Thoracic aorta (tissue), 2 donors: ENCODE measurements at regions not wholly inside any gene's neighbourhood (a gene's known extent, or its start where the extent isn't known, plus 50 kb on each side); places are given as distances from the start of the nearest gene placed in this dataset.
A peak's percentile ranks its signal among the peaks of the same experiment; 100 is the strongest.

Experiments used
- ATAC-seq: fragments of 150-250 bp; one replicate; pipeline ENCODE4 v1.8.0; 2017; ENCODE audit warnings: low read depth; ENCODE audit not compliant: insufficient number of reproducible peaks, low FRiP score
- DNase-seq: peaks from one replicate; pipeline ENCODE4 v3.0.0-alpha.2; 2020; ENCODE audit warnings: low spot score
- H3K27ac ChIP-seq, 2 donors: fragments of 200-600 bp; sonication (generic); 1 replicate in 1 of 2; 2 replicates in 1 of 2; pipeline ENCODE4 v1.5.1; 2016; ENCODE audit warnings: mild to moderate bottlenecking in 2 of 2, moderate library complexity in 2 of 2
- H3K27me3 ChIP-seq: fragments of 200-600 bp; sonication (generic); replicated peaks from 2 replicates; pipeline ENCODE4 v1.6.0; 2016; ENCODE audit warnings: mild to moderate bottlenecking; ENCODE audit not compliant: insufficient read depth
- H3K36me3 ChIP-seq: fragments of 200-600 bp; sonication (generic); one replicate; pipeline ENCODE4 v1.5.1; 2016
- H3K4me1 ChIP-seq, 2 donors: fragments of 200-600 bp; sonication (generic); 1 replicate in 1 of 2; 2 replicates in 1 of 2; pipeline versions ENCODE4 v1.5.1 to v1.6.0; 2016; ENCODE audit warnings: low read depth in 2 of 2, mild to moderate bottlenecking in 1 of 2; ENCODE audit not compliant: control insufficient read depth in 1 of 2
- H3K4me3 ChIP-seq: fragments of 200-600 bp; sonication (generic); 2 replicates; pipeline ENCODE4 v1.5.1; 2016; ENCODE audit warnings: mild to moderate bottlenecking
- H3K9me3 ChIP-seq: fragments of 200-600 bp; sonication (generic); 2 replicates; pipeline ENCODE4 v1.5.1; 2016
- TF ChIP-seq, protein P1 (sequence below): fragments of 200-600 bp; sonication (generic); IDR thresholded peaks from one replicate; pipeline ENCODE4 v1.5.1; 2019; ENCODE audit warnings: antibody characterized with exemption

DNA sequence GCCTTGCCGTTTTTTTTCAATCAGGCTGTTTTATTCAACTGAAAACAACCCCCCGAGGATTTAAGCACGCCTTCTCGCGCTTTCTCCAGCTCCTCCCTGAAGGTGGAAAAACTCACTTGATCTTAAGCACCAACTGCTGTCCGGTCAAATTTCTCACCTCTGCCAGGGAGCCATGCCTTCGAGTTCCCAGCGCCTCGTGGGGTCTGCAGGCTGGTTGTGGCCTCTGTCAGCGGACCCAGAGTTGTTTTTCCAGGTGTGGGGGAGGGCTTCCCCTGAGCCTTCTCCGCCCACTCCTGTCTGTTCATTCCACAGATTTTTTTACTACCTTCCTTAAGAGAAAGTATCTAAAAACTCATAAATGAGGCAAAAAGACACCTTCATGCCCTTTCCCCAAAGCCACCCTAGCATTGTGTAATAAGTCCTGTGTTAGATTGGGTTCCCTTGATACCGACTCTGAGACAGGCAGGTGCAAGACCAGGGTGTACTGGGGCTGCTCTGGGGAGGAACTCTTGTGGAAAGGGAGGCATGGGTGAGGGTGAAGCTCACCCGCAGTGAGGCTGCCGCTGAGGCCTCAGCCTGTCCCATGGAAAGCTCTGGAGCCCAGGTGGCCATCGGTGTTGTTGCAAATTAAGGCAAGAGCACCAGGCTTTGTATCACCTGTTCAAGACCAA lies 101.6 kb downstream of the AXIN2 start:
- H3K36me3 ChIP-seq = no peaks in the 10 kb centered on the region
- peak overlapping the region in 1 of 2 donors; percentile 7 for H3K27ac ChIP-seq
- no peak overlapping the region for H3K4me3 ChIP-seq
- no peaks in the 10 kb centered on the region for H3K9me3 ChIP-seq
- TF ChIP-seq, protein P1, sequence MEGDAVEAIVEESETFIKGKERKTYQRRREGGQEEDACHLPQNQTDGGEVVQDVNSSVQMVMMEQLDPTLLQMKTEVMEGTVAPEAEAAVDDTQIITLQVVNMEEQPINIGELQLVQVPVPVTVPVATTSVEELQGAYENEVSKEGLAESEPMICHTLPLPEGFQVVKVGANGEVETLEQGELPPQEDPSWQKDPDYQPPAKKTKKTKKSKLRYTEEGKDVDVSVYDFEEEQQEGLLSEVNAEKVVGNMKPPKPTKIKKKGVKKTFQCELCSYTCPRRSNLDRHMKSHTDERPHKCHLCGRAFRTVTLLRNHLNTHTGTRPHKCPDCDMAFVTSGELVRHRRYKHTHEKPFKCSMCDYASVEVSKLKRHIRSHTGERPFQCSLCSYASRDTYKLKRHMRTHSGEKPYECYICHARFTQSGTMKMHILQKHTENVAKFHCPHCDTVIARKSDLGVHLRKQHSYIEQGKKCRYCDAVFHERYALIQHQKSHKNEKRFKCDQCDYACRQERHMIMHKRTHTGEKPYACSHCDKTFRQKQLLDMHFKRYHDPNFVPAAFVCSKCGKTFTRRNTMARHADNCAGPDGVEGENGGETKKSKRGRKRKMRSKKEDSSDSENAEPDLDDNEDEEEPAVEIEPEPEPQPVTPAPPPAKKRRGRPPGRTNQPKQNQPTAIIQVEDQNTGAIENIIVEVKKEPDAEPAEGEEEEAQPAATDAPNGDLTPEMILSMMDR = no peak
- H3K4me1 ChIP-seq = peaks cover 42 to 56% of the 10 kb centered on the region in 2 donors
- ATAC-seq = no peak
- DNase-seq = no peak
- H3K27me3 ChIP-seq = no peaks in the 10 kb centered on the region

DNA sequence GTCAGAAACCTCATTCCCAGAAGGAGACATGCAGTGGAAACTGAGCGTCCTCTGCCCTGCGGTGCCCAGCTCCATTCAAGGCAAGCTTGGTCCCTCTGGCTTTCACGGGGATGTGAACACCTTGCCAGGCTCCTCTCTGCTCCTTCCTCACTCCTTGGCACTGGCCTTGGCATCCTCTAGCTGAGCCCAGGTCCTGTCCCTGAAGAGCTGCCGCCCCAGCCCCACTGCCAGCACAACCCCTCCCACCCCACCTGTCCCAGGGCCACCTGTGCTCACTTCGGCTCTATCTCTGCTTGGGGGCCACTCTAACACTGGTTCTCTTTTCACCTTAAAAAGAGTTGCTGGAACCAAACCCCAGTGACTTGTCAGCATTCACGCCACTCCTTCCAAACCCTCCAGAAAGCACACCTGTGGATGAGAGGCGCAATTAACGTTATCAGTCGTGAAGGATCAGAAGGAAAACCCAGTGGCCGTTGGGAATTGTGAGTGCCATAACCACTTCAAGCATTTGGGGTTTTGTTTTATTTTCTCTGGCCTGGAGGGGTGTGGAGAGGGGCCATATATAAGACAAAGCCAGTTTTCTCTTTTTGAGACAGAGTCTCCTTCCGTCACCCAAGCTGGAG lies 103.7 kb downstream of the AXIN2 start:
- Histone ChIP-seq H3K4me1 (peaks cover 33 to 43% of the 10 kb centered on the region in 2 donors), H3K4me3 (no peak overlapping the region), H3K9me3 (no peaks in the 10 kb centered on the region), H3K36me3 (no peaks in the 10 kb centered on the region), H3K27me3 (no peaks in the 10 kb centered on the region), H3K27ac (no peak overlapping the region)
- DNase-seq = no peak
- TF ChIP-seq, protein P1 = no peak
- no peak for ATAC-seq

DNA sequence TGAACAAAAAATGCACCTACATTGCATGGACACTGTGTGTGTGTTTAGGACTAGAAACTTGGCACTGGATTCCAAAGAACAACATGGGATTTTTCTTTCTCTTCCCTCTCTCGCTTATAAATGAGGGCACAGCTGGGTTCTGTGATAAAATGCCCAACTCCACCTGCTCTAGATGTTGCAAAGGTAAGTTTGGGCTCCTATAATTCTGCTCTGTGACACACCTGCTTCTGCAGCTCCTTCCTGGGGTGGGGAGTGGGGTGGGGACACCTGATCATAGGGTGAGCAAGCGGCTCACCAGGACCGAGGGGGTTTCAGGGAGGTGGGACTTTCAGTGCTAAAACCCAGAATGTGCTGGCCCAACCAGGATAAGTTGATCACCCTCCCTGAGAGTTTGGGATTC lies 104.3 kb downstream of the AXIN2 start:
- Histone ChIP-seq H3K27ac (no peak overlapping the region), H3K4me1 (peaks cover 27 to 38% of the 10 kb centered on the region in 2 donors), H3K9me3 (no peaks in the 10 kb centered on the region), H3K4me3 (no peak overlapping the region), H3K27me3 (no peaks in the 10 kb centered on the region), H3K36me3 (no peaks in the 10 kb centered on the region)
- no peak for DNase-seq
- TF ChIP-seq, protein P1 = no peak
- no peak for ATAC-seq

DNA sequence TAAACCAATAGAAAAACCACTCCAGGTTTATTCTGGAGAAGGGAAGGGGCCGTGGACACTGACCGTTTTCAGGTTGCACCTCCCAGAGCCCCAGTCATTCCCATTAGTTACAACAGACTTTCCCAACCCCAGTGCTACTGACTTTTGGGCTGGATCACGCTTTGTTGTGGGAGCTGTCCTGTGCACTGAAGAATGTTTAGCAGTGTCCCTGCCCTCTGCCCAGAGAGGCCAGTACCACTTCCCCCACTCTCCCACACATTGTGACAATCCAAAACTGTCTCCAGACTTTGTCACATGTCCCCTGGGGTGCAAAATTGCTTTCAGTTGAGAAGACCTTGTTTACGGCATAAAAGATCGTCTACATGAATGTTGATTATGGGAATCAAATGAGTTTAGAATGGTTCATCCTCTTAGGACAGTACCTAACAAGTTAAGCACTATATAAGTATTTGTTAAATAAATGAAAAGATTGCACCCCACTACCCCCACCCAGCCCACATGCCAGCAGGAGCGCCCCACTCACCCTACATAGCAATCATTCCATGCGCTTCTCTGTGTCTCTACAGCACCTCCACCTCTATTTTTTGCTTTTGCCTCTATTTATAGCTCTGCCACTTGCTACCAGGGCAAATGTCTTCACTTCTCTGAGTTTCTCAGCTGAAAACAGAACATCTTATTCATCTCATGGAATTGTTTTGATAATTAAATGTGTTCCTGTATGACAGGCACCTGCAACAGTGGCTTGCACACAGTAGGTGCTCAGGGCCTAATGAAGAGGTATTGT lies 104.9 kb downstream of the AXIN2 start:
- Histone ChIP-seq H3K36me3 (no peaks in the 10 kb centered on the region), H3K9me3 (no peaks in the 10 kb centered on the region), H3K27ac (no peak overlapping the region), H3K4me3 (no peak overlapping the region), H3K4me1 (peaks cover 26 to 36% of the 10 kb centered on the region in 2 donors), H3K27me3 (no peaks in the 10 kb centered on the region)
- ATAC-seq (no peak), DNase-seq (no peak)
- TF ChIP-seq, protein P1 = no peak

- Histone ChIP-seq H3K27me3 (no peaks in the 10 kb centered on the region), H3K27ac (no peak overlapping the region), H3K4me1 (peaks cover 21 to 36% of the 10 kb centered on the region in 2 donors), H3K4me3 (peak overlapping the region; percentile 2), H3K9me3 (no peaks in the 10 kb centered on the region), H3K36me3 (no peaks in the 10 kb centered on the region)
- no peak for DNase-seq
- TF ChIP-seq, protein P1 = peak; percentile 40
- ATAC-seq = no peak
These were observed 105.5 kb downstream of the AXIN2 start for GRCh38 chr17:65455972-65456343.
